C4-2B (cell line): ENCODE measurements at regions not wholly inside any gene's neighbourhood (a gene's known extent, or its start where the extent isn't known, plus 50 kb on each side); places are given as distances from the start of the nearest gene placed in this dataset.

ENCODE experiments used
- CTCF ChIP-seq: fragments of 450-650 bp; conservative IDR thresholded peaks from 2 replicates; pipeline ENCODE4 v1.5.1; 2017; ENCODE audit warnings: mild to moderate bottlenecking
- ZFX ChIP-seq: fragments of 450-650 bp; IDR thresholded peaks from 2 replicates; pipeline ENCODE4 v1.6.1; 2017

GRCh38 chr7:52260046-52260665 lies 775.3 kb upstream of the POM121L12 start:
- peak; percentile 78 for TF ChIP-seq CTCF
- no peak for TF ChIP-seq ZFX
